PC-3 (cell line): ENCODE measurements at regions not wholly inside any gene's neighbourhood (a gene's known extent, or its start where the extent isn't known, plus 50 kb on each side); places are given as distances from the start of the nearest gene placed in this dataset.

Source experiments
- ATAC-seq: fragments of 200-7000 bp; cut with Tn5 transposase; 2 replicates; pipeline ENCODE4 v1.9.1; 2020; ENCODE audit warnings: mild to moderate bottlenecking, moderate library complexity
- BruUV-seq: library from RNA; stranded (reverse); fragments of 400-500 nt; replicated peaks from 2 replicates; lab custom pipeline; 2021; lab: Mats Ljungman, UMichigan
- CTCF ChIA-PET: fragments of 300-600 bp; sonication (Branson Sonifier 250); formaldehyde crosslinking; loops from one replicate; lab custom pipeline; 2022; ENCODE audit warnings: antibody characterized with exemption; lab: Charles Lee
- POLR2A ChIA-PET: fragments of 300-600 bp; sonication (Branson Sonifier 250); formaldehyde crosslinking; loops from one replicate; lab custom pipeline; 2022; ENCODE audit warnings: antibody characterized with exemption; ENCODE audit not compliant: unreplicated experiment; lab: Charles Lee
- DNase-seq: peaks from one replicate; pipeline ENCODE4 v3.0.0-alpha.2; 2015
- H2AFZ ChIP-seq: fragments of 300-600 bp; sonication (generic); 2 replicates; pipeline ENCODE4 v1.6.0; 2016; ENCODE audit warnings: antibody characterized with exemption, low read length
- H3F3A ChIP-seq: fragments of 300-600 bp; sonication (generic); one replicate; pipeline ENCODE4 v1.6.0; 2017; ENCODE audit warnings: antibody characterized with exemption, low read length, control low read depth, mild to moderate bottlenecking; ENCODE audit not compliant: unreplicated experiment
- H3K27ac ChIP-seq: fragments of 300-600 bp; sonication (generic); 2 replicates; pipeline ENCODE4 v1.5.1; 2016; ENCODE audit warnings: mild to moderate bottlenecking, low read length
- H3K27me3 ChIP-seq: fragments of 300-600 bp; sonication (generic); 2 replicates; pipeline ENCODE4 v1.6.1; 2016; ENCODE audit warnings: low read length, mixed read lengths
- H3K36me3 ChIP-seq: fragments of 300-600 bp; sonication (generic); 2 replicates; pipeline ENCODE4 v1.6.1; 2016; ENCODE audit warnings: low read depth, mixed run types, low read length, mixed read lengths
- H3K4me1 ChIP-seq: fragments of 300-600 bp; sonication (generic); 2 replicates; pipeline ENCODE4 v1.5.1; 2016; ENCODE audit warnings: low read length; ENCODE audit not compliant: insufficient read depth
- H3K4me2 ChIP-seq: fragments of 300-600 bp; sonication (generic); 2 replicates; pipeline ENCODE4 v1.6.0; 2016; ENCODE audit warnings: low read length
- H3K4me3 ChIP-seq: fragments of 300-600 bp; sonication (generic); 2 replicates; pipeline ENCODE4 v1.5.1; 2016; ENCODE audit warnings: mild to moderate bottlenecking, low read length, mixed read lengths
- H3K79me2 ChIP-seq: fragments of 300-600 bp; sonication (generic); 2 replicates; pipeline ENCODE4 v1.6.1; 2017; ENCODE audit warnings: low read length, mixed read lengths
- H3K9ac ChIP-seq: fragments of 300-600 bp; sonication (generic); 2 replicates; pipeline ENCODE4 v1.6.0; 2016; ENCODE audit warnings: mild to moderate bottlenecking, low read length
- H3K9me2 ChIP-seq: fragments of 300-600 bp; sonication (generic); replicated peaks from 2 replicates; pipeline ENCODE4 v1.6.1; 2016; ENCODE audit warnings: mixed run types, low read length, mixed read lengths
- H3K9me3 ChIP-seq: fragments of 300-600 bp; sonication (generic); 2 replicates; pipeline ENCODE4 v1.6.1; 2016; ENCODE audit warnings: low read length, mixed read lengths
- H4K20me1 ChIP-seq: fragments of 300-600 bp; sonication (generic); 2 replicates; pipeline ENCODE4 v1.6.1; 2016; ENCODE audit warnings: low read length, mixed read lengths
- CTCF ChIP-seq: fragments of 300-600 bp; sonication (generic); conservative IDR thresholded peaks from 2 replicates; pipeline ENCODE4 v1.5.1; 2017; ENCODE audit warnings: antibody characterized with exemption, low read depth, mild to moderate bottlenecking, low read length
- EZH2 ChIP-seq: fragments of 300-600 bp; sonication (generic); IDR thresholded peaks from one replicate; pipeline ENCODE4 v1.6.1; 2017; ENCODE audit warnings: antibody characterized with exemption, mild to moderate bottlenecking, low read length; ENCODE audit not compliant: unreplicated experiment
- EZH2phosphoT487 ChIP-seq: fragments of 300-600 bp; sonication (generic); IDR thresholded peaks from 2 replicates; pipeline ENCODE4 v1.6.1; 2018; ENCODE audit warnings: mild to moderate bottlenecking, antibody characterized with exemption, low read length, borderline replicate concordance
- intact Hi-C: fragments of 100-400 bp; cut with micrococcal nuclease; formaldehyde crosslinking; loops from 2 replicates; pipeline ENCODE4 v1.9.0; 2023

- DNase-seq (no peak), ATAC-seq (no peak)
- Histone ChIP-seq H3K27ac (no peak overlapping the region), H3K79me2 (no peaks in the 10 kb centered on the region), H3K9me2 (no peaks in the 10 kb centered on the region), H3K4me3 (no peak overlapping the region), H3K4me2 (no peak overlapping the region), H3K27me3 (no peaks in the 10 kb centered on the region), H3K9me3 (no peaks in the 10 kb centered on the region), H4K20me1 (no peaks in the 10 kb centered on the region), H3F3A (no peaks in the 10 kb centered on the region), H3K9ac (no peak overlapping the region), H2AFZ (no peak overlapping the region), H3K4me1 (no peaks in the 10 kb centered on the region), H3K36me3 (no peaks in the 10 kb centered on the region)
- POLR2A ChIA-PET: no interaction called here
- intact Hi-C loops: no loop called here
- no TSS peak for BruUV-seq
- CTCF ChIA-PET: no interaction called here
- TF ChIP-seq EZH2phosphoT487 (no peak), EZH2 (no peak), CTCF (no peak)
These were observed 519.5 kb upstream of the SALL1 start for GRCh38 chr16:51670527-51670926.

GRCh38 chr16:51666821-51667220 is 515.8 kb upstream of the SALL1 start:
- no TSS peak for BruUV-seq
- CTCF ChIA-PET: no interaction called here
- no peak for DNase-seq

More at GRCh38 chr16:51666821-51667220, 515.8 kb upstream of the SALL1 start:
- H3K79me2 ChIP-seq: no peaks in the 10 kb centered on the region
- no peak overlapping the region for H3K4me2 ChIP-seq
- H3K4me3 ChIP-seq: no peak overlapping the region
- H3K4me1 ChIP-seq: no peaks in the 10 kb centered on the region
- intact Hi-C loops: no loop called here
- no peak for ATAC-seq
- POLR2A ChIA-PET: no interaction called here
- TF ChIP-seq CTCF: no peak
- no peak for TF ChIP-seq EZH2phosphoT487
- no peak for TF ChIP-seq EZH2
- no peak overlapping the region for H3K9ac ChIP-seq
- H3K9me3 ChIP-seq: no peaks in the 10 kb centered on the region
- H4K20me1 ChIP-seq: no peaks in the 10 kb centered on the region
- no peaks in the 10 kb centered on the region for H3F3A ChIP-seq
- no peak overlapping the region for H3K27ac ChIP-seq
- H3K36me3 ChIP-seq: no peaks in the 10 kb centered on the region
- no peaks in the 10 kb centered on the region for H3K9me2 ChIP-seq
- no peak overlapping the region for H2AFZ ChIP-seq
- H3K27me3 ChIP-seq: no peaks in the 10 kb centered on the region
